HCT116 (cell line): ENCODE measurements at regions not wholly inside any gene's neighbourhood (a gene's known extent, or its start where the extent isn't known, plus 50 kb on each side); places are given as distances from the start of the nearest gene placed in this dataset.

ENCODE experiments used
- ATAC-seq: fragments of 200-7000 bp; cut with Tn5 transposase; 2 replicates; pipeline ENCODE4 v1.9.1; 2020; ENCODE audit warnings: mild to moderate bottlenecking, moderate library complexity
- BruUV-seq: library from RNA; stranded (reverse); fragments of 400-500 nt; replicated peaks from 2 replicates; lab custom pipeline; 2021; lab: Mats Ljungman, UMichigan
- CTCF ChIA-PET: fragments of 300-600 bp; sonication (Branson Sonifier 250); formaldehyde crosslinking; loops from one replicate; lab custom pipeline; 2021; ENCODE audit warnings: antibody characterized with exemption; lab: Charles Lee
- POLR2A ChIA-PET: fragments of 300-600, 350-600 bp; sonication (Branson Sonifier 250); formaldehyde crosslinking; loops from one replicate; lab custom pipeline; 2021; ENCODE audit warnings: antibody characterized with exemption; lab: Charles Lee
- RAD21 ChIA-PET, 2 experiments: fragments of 300-600 bp; sonication (Branson Sonifier 250); formaldehyde crosslinking; loops; one replicate each; lab custom pipeline; 2023; ENCODE audit warnings: low total read pairs in 2 of 2; ENCODE audit not compliant: uncharacterized antibody in 2 of 2, unreplicated experiment in 2 of 2, low non-redundant PET in 1 of 2; lab: Charles Lee
- DNase-seq: peaks from one replicate; pipeline ENCODE4 v3.0.0-alpha.2; 2010; ENCODE audit warnings: low read depth, low spot score
- H2AFZ ChIP-seq: fragments of 200-600 bp; shearing (Covaris generic), sonication (generic); 2 replicates; pipeline ENCODE4 v1.6.1; 2017; ENCODE audit warnings: low read depth, mixed run types, mixed read lengths, antibody characterized with exemption, low read length; ENCODE audit not compliant: poor library complexity, severe bottlenecking
- H3K27ac ChIP-seq: 2 replicates; pipeline ENCODE4 v1.5.1; 2012; ENCODE audit warnings: low read depth, low read length
- H3K27me3 ChIP-seq: fragments of 200-600 bp; sonication (generic); 2 replicates; pipeline ENCODE4 v1.6.1; 2016; ENCODE audit warnings: mixed run types, low read length, mixed read lengths; ENCODE audit not compliant: insufficient read depth
- H3K36me3 ChIP-seq, 2 experiments: fragments of 200-500 bp in 1 of 2; fragments of 200-600 bp in 1 of 2; sonication (Bioruptor generic) in 1 of 2; sonication (generic) in 1 of 2; 2 replicates each; pipeline versions ENCODE4 v1.5.1 to v1.6.1; 2014 to 2016; ENCODE audit warnings: low read length in 2 of 2, inconsistent platforms in 1 of 2, mixed read lengths in 1 of 2, mixed run types in 1 of 2; ENCODE audit not compliant: insufficient read depth in 2 of 2, control insufficient read depth in 1 of 2
- H3K4me1 ChIP-seq, 2 experiments: fragments of 200-600 bp in 1 of 2; sonication (generic) in 1 of 2; 2 replicates each; pipeline versions ENCODE4 v1.5.1 to v1.6.1; 2012 to 2017; ENCODE audit warnings: low read length in 2 of 2, inconsistent platforms in 1 of 2, mild to moderate bottlenecking in 1 of 2, mixed read lengths in 1 of 2, mixed run types in 1 of 2, moderate library complexity in 1 of 2; ENCODE audit not compliant: insufficient read depth in 2 of 2, control insufficient read depth in 1 of 2
- H3K4me2 ChIP-seq: fragments of 200-600 bp; sonication (generic); 2 replicates; pipeline ENCODE4 v1.6.1; 2017; ENCODE audit warnings: mixed run types, low read length, mixed read lengths
- H3K4me3 ChIP-seq, 2 experiments: fragments of 200-600 bp in 1 of 2; sonication (generic) in 1 of 2; replicated peaks in 1 of 2; 2 replicates each; pipeline ENCODE4 v1.5.1; 2011 to 2016; ENCODE audit warnings: low read length in 2 of 2, control low read depth in 1 of 2, low read depth in 1 of 2, mild to moderate bottlenecking in 1 of 2, mixed read lengths in 1 of 2, mixed run types in 1 of 2
- H3K79me2 ChIP-seq: fragments of 200-600 bp; sonication (generic); 2 replicates; pipeline ENCODE4 v1.6.1; 2017; ENCODE audit warnings: mild to moderate bottlenecking, mixed run types, low read length, moderate library complexity, mixed read lengths; ENCODE audit not compliant: insufficient read depth
- H3K9ac ChIP-seq: fragments of 200-600 bp; sonication (generic); 2 replicates; pipeline ENCODE4 v1.6.1; 2016; ENCODE audit warnings: low read length, mixed read lengths
- H3K9me2 ChIP-seq: fragments of 200-600 bp; sonication (generic), shearing (Covaris generic); 2 replicates; pipeline ENCODE4 v1.6.1; 2017; ENCODE audit warnings: mixed run types, mild to moderate bottlenecking, moderate library complexity; ENCODE audit not compliant: insufficient read depth
- H3K9me3 ChIP-seq, 2 experiments: fragments of 200-500 bp in 1 of 2; fragments of 200-600 bp in 1 of 2; sonication (Bioruptor generic) in 1 of 2; sonication (generic) in 1 of 2; 2 replicates each; pipeline ENCODE4 v1.6.1; 2014 to 2017; ENCODE audit warnings: low read length in 2 of 2, mixed read lengths in 2 of 2, inconsistent platforms in 1 of 2, low read depth in 1 of 2, mild to moderate bottlenecking in 1 of 2, mixed run types in 1 of 2, moderate library complexity in 1 of 2; ENCODE audit not compliant: control insufficient read depth in 1 of 2, insufficient read depth in 1 of 2
- H4K20me1 ChIP-seq: fragments of 200-600 bp; sonication (generic), shearing (Covaris generic); 2 replicates; pipeline ENCODE4 v1.6.1; 2017; ENCODE audit warnings: mixed run types, mild to moderate bottlenecking, moderate library complexity; ENCODE audit not compliant: insufficient read depth
- CBX3 ChIP-seq: IDR thresholded peaks from 2 replicates; pipeline ENCODE4 v1.6.1; 2012; ENCODE audit warnings: low read depth
- CEBPB ChIP-seq: IDR thresholded peaks from 2 replicates; pipeline ENCODE4 v1.6.1; 2012; ENCODE audit warnings: low read depth
- EGR1 ChIP-seq: IDR thresholded peaks from 2 replicates; pipeline ENCODE4 v1.6.1; 2012; ENCODE audit warnings: low read depth
- ELF1 ChIP-seq: IDR thresholded peaks from 2 replicates; pipeline ENCODE4 v1.6.1; 2012; ENCODE audit warnings: low read depth, borderline replicate concordance
- EZH2 ChIP-seq: fragments of 200-600 bp; sonication (generic); IDR thresholded peaks from 2 replicates; pipeline ENCODE4 v1.6.1; 2017; ENCODE audit warnings: antibody characterized with exemption, mixed run types
- POLR2A ChIP-seq: IDR thresholded peaks from 2 replicates; pipeline ENCODE4 v1.7.0; 2011; ENCODE audit warnings: borderline replicate concordance; ENCODE audit not compliant: insufficient read depth, insufficient read length; ENCODE audit errors: extremely low read depth
- RAD21 ChIP-seq: IDR thresholded peaks from 2 replicates; pipeline ENCODE4 v1.6.1; 2012; ENCODE audit warnings: low read depth, mild to moderate bottlenecking
- SIN3A ChIP-seq: IDR thresholded peaks from 2 replicates; pipeline ENCODE4 v1.6.1; 2012; ENCODE audit warnings: low read depth
- SP1 ChIP-seq: IDR thresholded peaks from 2 replicates; pipeline ENCODE4 v1.6.1; 2012; ENCODE audit warnings: low read depth
- SRF ChIP-seq: IDR thresholded peaks from 2 replicates; pipeline ENCODE4 v1.6.1; 2012; ENCODE audit warnings: low read depth
- ZFX ChIP-seq: fragments of 450-650 bp; IDR thresholded peaks from 2 replicates; pipeline ENCODE4 v1.6.1; 2017
- intact Hi-C: fragments of 100-400 bp; cut with micrococcal nuclease; formaldehyde crosslinking; loops from 2 replicates; pipeline ENCODE4 v1.10.0; 2022
- TF ChIP-seq, protein P1 (sequence below): IDR thresholded peaks from 2 replicates; pipeline ENCODE4 v1.6.1; 2012
- TF ChIP-seq, protein P2 (sequence below): IDR thresholded peaks from 2 replicates; pipeline ENCODE4 v1.6.1; 2012
- TF ChIP-seq, protein P3 (sequence below): IDR thresholded peaks from 2 replicates; pipeline ENCODE4 v1.6.1; 2011; ENCODE audit warnings: mild to moderate bottlenecking, low read length, moderate library complexity; ENCODE audit not compliant: insufficient replicate concordance; ENCODE audit errors: extremely low read depth
- TF ChIP-seq, protein P4 (sequence below): IDR thresholded peaks from 2 replicates; pipeline ENCODE4 v1.6.1; 2012; ENCODE audit warnings: low read depth

DNA sequence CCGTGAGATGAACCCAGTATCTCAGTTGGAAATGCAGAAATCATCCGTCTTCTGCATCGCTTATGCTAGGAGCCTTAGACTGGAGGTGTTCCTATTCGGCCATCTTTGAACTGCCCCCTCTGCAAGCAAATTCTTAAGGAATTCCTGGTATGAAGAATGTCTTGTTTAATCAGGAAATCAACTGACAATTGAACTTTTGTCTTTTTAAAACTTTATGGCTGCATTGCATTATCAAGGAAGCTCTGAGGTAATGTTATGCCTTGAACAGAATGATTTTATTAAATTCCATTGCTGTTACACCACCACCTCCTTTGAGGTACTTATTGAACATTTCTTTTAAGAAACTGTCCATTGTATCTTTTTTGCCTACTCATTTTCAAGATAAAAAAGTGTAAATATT is 1915.7 kb upstream of the CDH9 start:
- ATAC-seq (no peak), DNase-seq (no peak)
- peaks cover 0 to 10% of the 10 kb centered on the region in 2 experiments; a peak in 1 of 4 replicates for H3K9me3 ChIP-seq
- BruUV-seq = no TSS peak
- H3K9me2 ChIP-seq = no peaks in the 10 kb centered on the region
- no peak overlapping the region for H3K27ac ChIP-seq
- intact Hi-C loops = no loop called here
- H3K27me3 ChIP-seq = no peaks in the 10 kb centered on the region
- H4K20me1 ChIP-seq = no peaks in the 10 kb centered on the region
- H3K79me2 ChIP-seq = no peaks in the 10 kb centered on the region
- H2AFZ ChIP-seq = no peak overlapping the region
- TF ChIP-seq SRF = no peak
- TF ChIP-seq ZFX = no peak
- no peak for TF ChIP-seq EGR1
- no peak for TF ChIP-seq CEBPB
- TF ChIP-seq, protein P1, sequence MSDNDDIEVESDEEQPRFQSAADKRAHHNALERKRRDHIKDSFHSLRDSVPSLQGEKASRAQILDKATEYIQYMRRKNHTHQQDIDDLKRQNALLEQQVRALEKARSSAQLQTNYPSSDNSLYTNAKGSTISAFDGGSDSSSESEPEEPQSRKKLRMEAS = no peak
- TF ChIP-seq ELF1 = no peak
- TF ChIP-seq, protein P2, sequence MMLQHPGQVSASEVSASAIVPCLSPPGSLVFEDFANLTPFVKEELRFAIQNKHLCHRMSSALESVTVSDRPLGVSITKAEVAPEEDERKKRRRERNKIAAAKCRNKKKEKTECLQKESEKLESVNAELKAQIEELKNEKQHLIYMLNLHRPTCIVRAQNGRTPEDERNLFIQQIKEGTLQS = no peak
- no peak for TF ChIP-seq SP1
- TF ChIP-seq, protein P3, sequence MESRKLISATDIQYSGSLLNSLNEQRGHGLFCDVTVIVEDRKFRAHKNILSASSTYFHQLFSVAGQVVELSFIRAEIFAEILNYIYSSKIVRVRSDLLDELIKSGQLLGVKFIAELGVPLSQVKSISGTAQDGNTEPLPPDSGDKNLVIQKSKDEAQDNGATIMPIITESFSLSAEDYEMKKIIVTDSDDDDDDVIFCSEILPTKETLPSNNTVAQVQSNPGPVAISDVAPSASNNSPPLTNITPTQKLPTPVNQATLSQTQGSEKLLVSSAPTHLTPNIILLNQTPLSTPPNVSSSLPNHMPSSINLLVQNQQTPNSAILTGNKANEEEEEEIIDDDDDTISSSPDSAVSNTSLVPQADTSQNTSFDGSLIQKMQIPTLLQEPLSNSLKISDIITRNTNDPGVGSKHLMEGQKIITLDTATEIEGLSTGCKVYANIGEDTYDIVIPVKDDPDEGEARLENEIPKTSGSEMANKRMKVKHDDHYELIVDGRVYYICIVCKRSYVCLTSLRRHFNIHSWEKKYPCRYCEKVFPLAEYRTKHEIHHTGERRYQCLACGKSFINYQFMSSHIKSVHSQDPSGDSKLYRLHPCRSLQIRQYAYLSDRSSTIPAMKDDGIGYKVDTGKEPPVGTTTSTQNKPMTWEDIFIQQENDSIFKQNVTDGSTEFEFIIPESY = no peak
- TF ChIP-seq EZH2 = no peak
- no peak for TF ChIP-seq RAD21
- no peak for TF ChIP-seq SIN3A
- no peak for TF ChIP-seq CBX3
- TF ChIP-seq POLR2A = no peak
- TF ChIP-seq, protein P4, sequence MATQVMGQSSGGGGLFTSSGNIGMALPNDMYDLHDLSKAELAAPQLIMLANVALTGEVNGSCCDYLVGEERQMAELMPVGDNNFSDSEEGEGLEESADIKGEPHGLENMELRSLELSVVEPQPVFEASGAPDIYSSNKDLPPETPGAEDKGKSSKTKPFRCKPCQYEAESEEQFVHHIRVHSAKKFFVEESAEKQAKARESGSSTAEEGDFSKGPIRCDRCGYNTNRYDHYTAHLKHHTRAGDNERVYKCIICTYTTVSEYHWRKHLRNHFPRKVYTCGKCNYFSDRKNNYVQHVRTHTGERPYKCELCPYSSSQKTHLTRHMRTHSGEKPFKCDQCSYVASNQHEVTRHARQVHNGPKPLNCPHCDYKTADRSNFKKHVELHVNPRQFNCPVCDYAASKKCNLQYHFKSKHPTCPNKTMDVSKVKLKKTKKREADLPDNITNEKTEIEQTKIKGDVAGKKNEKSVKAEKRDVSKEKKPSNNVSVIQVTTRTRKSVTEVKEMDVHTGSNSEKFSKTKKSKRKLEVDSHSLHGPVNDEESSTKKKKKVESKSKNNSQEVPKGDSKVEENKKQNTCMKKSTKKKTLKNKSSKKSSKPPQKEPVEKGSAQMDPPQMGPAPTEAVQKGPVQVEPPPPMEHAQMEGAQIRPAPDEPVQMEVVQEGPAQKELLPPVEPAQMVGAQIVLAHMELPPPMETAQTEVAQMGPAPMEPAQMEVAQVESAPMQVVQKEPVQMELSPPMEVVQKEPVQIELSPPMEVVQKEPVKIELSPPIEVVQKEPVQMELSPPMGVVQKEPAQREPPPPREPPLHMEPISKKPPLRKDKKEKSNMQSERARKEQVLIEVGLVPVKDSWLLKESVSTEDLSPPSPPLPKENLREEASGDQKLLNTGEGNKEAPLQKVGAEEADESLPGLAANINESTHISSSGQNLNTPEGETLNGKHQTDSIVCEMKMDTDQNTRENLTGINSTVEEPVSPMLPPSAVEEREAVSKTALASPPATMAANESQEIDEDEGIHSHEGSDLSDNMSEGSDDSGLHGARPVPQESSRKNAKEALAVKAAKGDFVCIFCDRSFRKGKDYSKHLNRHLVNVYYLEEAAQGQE = no peak
- TF ChIP-seq, all 23 proteins: peak for 0
- POLR2A ChIA-PET = no interaction called here
- Histone ChIP-seq H3K4me2 (no peak overlapping the region), H3K4me1 (no peaks in the 10 kb centered on the region), H3K36me3 (no peaks in the 10 kb centered on the region), H3K4me3 (no peak overlapping the region), H3K9ac (no peak overlapping the region)
- CTCF ChIA-PET = no interaction called here
- RAD21 ChIA-PET = no interaction called here
